ENCODE measurements at regions not wholly inside any gene's neighbourhood (a gene's known extent, or its start where the extent isn't known, plus 50 kb on each side); places are given as distances from the start of the nearest gene placed in this dataset.

DNA sequence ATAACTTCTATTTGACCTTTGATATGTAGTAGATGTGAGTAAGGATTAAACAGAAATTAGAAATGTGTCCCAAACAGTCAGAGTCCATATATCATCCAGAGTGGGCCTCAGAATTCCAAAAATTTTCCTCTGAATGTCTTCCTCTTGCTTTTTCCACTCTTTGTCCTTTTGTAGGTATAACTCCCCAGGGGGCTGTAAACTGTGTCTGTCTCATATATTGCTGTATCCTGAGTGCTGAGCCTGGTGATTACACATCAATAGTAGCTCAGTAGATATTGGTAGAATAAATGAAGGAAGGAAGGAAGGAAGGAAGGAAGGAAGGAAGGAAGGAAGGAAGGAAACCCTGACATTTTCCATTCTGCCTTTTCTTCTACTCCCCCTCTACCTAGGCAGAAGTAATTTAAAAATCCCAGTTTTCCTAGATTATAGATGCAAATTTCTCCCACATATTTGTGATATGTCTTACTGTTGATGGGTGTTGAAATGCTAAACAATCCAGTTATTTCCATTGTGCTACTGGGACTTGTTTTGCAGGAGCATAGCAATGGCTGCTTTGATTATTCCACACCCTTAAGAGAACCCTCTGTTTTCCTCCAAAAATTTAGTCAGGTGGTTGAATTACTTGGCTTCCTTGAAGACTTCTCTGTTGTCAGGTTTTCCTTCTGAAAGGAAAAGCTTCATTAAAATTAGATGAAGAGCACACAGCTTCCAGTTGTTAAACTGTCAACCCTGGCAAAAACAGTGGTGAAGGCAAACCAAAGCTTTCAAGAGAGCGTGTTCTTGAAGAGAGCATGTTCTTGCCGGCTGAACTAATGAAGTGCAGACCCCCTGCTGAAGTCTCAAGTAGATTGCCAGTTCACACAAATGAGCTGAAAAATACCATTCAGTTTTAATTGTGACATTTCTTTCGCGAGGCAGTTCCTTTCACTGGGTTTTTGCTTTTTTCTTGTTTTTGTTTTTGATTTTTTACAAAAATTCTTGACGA lies 147.8 kb downstream of the KCNE4 start:
- no peak overlapping the region for H3K4me3 ChIP-seq (ENCODE audit: low read depth, low read length)
- TF ChIP-seq, protein P1, sequence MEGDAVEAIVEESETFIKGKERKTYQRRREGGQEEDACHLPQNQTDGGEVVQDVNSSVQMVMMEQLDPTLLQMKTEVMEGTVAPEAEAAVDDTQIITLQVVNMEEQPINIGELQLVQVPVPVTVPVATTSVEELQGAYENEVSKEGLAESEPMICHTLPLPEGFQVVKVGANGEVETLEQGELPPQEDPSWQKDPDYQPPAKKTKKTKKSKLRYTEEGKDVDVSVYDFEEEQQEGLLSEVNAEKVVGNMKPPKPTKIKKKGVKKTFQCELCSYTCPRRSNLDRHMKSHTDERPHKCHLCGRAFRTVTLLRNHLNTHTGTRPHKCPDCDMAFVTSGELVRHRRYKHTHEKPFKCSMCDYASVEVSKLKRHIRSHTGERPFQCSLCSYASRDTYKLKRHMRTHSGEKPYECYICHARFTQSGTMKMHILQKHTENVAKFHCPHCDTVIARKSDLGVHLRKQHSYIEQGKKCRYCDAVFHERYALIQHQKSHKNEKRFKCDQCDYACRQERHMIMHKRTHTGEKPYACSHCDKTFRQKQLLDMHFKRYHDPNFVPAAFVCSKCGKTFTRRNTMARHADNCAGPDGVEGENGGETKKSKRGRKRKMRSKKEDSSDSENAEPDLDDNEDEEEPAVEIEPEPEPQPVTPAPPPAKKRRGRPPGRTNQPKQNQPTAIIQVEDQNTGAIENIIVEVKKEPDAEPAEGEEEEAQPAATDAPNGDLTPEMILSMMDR (IDR thresholded peaks at IDR 0.05; ENCODE audit: insufficient read depth, low read length, poor library complexity, severe bottlenecking), result no peak
- no peaks in the 10 kb centered on the region for H3K27me3 ChIP-seq (ENCODE audit: control insufficient read depth, insufficient read depth, low read length)
- no peak for DNase-seq (ENCODE audit: low read depth)
- H3K36me3 ChIP-seq (ENCODE audit: control insufficient read depth, insufficient read depth, low read length), result no peaks in the 10 kb centered on the region

DNA sequence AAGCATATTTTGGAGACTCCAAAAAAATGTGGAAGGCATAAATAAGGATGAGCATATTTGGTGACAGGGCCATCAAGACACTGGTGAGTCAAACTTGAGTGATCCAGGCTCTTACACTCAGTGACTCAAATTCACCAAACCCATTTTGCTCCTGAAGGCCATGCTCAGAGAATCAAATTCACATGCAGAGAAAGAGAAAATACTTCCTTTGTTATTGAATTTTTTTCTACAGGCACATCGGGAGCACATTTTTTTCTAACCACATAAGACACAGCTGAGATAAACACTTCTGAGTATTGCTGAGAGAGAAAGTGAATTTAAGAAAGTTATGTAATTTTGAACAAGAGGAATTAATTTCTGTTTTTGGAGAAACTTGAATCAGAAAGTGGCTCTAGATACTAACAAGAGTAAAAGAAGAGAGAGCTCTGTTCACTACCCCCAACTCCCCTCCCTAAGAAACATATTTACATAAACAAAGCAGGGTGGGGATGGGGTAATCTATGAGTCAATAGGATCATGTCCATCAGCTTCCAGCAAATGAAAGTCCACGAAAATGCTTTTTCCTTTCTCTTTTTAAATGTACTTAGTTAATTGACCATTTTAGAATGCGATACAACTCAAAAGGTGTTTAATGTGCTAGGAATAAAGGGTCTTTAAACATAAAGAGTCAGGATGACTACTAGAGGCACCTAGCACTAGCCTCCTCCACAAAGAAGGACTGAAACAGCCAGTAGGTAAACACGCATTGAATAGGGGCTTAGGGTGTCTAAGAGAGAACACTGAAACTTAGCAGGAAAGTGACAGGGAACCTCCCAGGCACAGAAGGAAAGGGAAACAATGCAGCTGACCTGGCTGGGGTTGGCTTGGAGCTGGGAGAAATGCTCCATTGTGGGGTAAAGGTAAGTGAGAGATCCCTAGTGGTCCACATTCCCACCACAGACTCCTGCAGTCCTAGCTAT lies 152.3 kb downstream of the KCNE4 start:
- Histone ChIP-seq H3K27me3 (ENCODE audit: control insufficient read depth, insufficient read depth, low read length) (no peaks in the 10 kb centered on the region), H3K36me3 (ENCODE audit: control insufficient read depth, insufficient read depth, low read length) (no peaks in the 10 kb centered on the region), H3K4me3 (ENCODE audit: low read depth, low read length) (no peak overlapping the region)
- TF ChIP-seq, protein P1 (IDR thresholded peaks at IDR 0.05; ENCODE audit: insufficient read depth, low read length, poor library complexity, severe bottlenecking), result no peak
- DNase-seq (ENCODE audit: low read depth), result no peak

DNA sequence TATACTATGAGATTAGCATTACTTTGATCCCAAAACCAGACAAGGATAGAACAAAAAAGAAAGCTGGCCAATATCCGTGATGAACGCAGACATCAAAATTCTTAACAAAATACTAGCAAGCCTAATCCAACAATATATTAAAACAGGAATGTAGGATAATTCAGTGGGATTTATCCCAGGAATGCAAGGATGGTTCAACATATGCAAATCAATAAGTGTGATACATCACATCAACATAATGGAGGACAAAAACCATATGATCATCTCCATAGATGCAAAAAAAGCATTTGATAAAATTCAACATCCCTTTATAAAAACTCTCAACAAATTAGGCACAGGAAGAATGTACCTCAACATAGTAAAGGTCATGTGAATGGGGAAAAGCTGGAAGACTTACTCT lies 158.5 kb downstream of the KCNE4 start:
- H3K4me3 ChIP-seq (ENCODE audit: low read depth, low read length), result no peak overlapping the region
- no peaks in the 10 kb centered on the region for H3K27me3 ChIP-seq (ENCODE audit: control insufficient read depth, insufficient read depth, low read length)
- H3K36me3 ChIP-seq (ENCODE audit: control insufficient read depth, insufficient read depth, low read length), result no peaks in the 10 kb centered on the region
- TF ChIP-seq, protein P1 (IDR thresholded peaks at IDR 0.05; ENCODE audit: insufficient read depth, low read length, poor library complexity, severe bottlenecking), result no peak
- no peak for DNase-seq (ENCODE audit: low read depth)

DNA sequence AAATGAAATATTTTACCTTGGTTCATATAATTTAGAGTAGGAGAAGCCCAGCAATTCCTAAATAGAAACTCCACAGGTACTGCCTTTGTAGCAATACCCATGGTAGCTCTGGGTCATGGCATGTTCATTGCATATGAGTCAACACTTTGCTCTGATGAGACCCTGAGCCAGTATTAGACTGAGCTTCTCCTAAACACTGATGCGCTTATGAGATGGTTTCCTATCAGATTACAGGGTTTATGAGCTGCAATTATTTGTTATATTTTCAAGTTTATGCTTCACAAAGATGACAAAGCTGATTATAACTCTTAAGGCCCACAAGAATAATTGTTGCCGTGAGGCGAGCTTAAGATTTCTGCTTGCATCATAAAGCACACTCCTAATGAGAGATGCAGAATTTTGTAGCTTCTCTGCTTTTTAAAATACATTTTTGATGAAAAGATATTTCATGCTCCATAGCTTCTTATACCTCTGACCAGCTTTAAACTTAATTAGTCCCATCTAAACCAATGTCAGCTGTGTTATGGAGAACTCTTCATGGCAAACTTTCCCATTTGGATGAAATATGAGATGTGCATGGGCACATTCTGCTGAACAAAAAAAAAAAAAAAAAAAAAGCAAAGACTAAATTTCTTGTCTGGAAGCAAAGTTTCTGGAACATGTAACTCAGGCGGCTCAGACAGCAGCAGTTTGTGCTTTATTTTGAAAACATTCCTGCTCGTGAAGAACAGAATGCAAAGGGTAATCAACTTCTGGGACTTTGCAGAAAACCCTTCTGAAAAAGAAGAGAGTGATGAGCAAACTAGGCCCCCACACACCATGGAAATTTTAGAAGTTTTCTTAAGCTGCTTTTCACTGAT lies 162.6 kb downstream of the KCNE4 start:
- TF ChIP-seq, protein P1 (IDR thresholded peaks at IDR 0.05; ENCODE audit: insufficient read depth, low read length, poor library complexity, severe bottlenecking), result no peak
- Histone ChIP-seq H3K36me3 (ENCODE audit: control insufficient read depth, insufficient read depth, low read length) (no peaks in the 10 kb centered on the region), H3K27me3 (ENCODE audit: control insufficient read depth, insufficient read depth, low read length) (no peaks in the 10 kb centered on the region), H3K4me3 (ENCODE audit: low read depth, low read length) (no peak overlapping the region)
- DNase-seq (ENCODE audit: low read depth), result no peak

DNA sequence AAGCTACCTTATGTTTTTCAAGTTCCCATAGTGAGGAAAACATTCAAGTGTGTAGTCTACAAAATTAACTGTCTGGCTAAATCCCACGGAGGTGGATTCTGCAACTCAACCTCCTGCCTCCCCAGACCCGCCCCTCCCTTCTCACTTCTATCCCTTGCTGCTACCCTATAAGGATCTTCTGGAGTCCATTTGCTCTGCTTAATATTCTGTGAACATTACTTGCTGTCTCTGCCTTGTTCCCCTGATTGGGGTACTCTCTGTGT lies 163.2 kb downstream of the KCNE4 start:
- TF ChIP-seq, protein P1 (IDR thresholded peaks at IDR 0.05; ENCODE audit: insufficient read depth, low read length, poor library complexity, severe bottlenecking), result no peak
- no peaks in the 10 kb centered on the region for H3K36me3 ChIP-seq (ENCODE audit: control insufficient read depth, insufficient read depth, low read length)
- no peaks in the 10 kb centered on the region for H3K27me3 ChIP-seq (ENCODE audit: control insufficient read depth, insufficient read depth, low read length)
- DNase-seq (ENCODE audit: low read depth), result no peak
- no peak overlapping the region for H3K4me3 ChIP-seq (ENCODE audit: low read depth, low read length)
